NCI-H2107 treated with DMSO at 0.1 percent for 48 hours (cell line): ENCODE measurements at regions not wholly inside any gene's neighbourhood (a gene's known extent, or its start where the extent isn't known, plus 50 kb on each side); places are given as distances from the start of the nearest gene placed in this dataset.
"Not testable (repeated sequence)": the region's sequence is repeated elsewhere in the genome, so short reads cannot be mapped to it uniquely, and the experiment has no call there.

Experiments used
- DNase-seq: peaks from one replicate; lab custom pipeline; 2025; ENCODE audit not compliant: unreplicated experiment; lab: John Stamatoyannopoulos, UW

DNA sequence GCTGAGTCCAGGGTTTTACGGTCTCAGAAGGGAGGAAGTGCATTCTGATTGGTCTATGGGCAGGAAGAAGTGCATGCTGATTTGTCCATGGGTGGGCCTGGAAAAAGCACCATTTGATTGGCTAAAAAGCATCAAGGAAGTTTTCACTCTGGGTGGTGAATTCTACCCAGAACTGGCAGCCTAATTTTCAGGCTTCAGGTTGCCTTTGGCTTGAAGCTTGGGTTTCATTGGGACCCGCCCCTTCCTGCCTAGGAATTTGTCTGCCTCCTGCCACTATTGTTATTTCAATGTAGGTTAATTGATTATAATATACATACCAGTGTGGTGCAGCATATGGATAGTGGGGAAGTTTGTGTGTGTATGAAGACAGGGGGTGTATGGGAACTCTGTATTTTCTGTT, 1355.9 kb downstream of the SI start:
- DNase-seq = no peak

DNA sequence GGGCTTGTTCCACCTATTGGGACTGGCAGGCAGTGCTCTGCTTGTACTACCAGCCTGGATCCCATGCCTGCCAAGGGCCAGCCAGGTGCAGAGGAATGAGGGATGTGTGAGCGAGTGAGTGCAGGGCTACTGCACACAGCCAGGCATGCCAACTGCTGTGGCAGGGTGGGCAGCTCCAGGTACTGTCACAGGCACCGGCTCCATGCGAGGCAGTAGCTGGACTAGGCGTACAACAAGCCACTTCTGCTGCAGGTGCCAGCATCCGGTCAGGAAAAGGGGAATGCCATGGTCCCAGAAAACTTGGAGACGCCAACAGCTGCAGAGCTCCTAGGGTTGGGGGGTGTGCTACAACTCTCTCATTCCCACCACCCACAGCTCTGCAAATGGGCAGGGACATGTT, 1356.7 kb downstream of the SI start:
- DNase-seq = no peak

DNA sequence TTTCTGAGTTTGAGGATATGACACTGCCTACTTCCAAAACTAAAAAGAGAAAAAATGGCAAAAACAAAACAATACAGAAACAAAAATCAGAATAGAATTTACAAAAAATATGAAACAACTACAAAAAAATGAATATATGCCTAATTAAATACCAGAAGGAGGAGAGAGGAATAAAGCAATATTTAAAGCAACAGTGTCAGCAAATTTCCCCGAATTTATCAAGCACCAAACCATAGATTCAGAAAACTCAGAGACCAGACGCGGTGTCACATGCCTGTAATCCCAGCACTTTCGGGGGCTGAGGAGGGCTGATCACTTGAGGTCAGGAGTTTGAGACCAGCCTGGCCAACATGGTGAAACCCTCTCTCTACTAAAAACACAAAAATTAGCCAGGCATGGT, 1360.9 kb downstream of the SI start:
- DNase-seq = no peak

DNA sequence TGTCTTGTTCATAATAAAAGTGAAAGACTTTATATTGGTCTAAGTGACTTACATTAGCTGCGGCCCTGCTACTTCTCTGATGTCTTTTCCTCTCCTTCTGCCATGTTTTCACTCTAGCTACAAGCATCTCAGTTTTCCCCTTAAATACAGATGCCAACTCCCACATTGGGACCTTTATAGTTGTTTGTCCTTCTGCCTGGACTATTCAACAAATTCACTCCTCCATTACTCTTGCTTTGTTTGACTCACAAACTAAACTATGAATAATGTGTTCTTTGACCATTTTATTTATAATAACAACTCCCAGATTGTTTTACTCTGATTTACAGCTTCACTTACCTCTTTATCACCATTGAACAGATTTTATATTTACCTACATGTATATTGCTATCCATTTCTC, 1369.9 kb downstream of the SI start:
- no peak for DNase-seq

DNA sequence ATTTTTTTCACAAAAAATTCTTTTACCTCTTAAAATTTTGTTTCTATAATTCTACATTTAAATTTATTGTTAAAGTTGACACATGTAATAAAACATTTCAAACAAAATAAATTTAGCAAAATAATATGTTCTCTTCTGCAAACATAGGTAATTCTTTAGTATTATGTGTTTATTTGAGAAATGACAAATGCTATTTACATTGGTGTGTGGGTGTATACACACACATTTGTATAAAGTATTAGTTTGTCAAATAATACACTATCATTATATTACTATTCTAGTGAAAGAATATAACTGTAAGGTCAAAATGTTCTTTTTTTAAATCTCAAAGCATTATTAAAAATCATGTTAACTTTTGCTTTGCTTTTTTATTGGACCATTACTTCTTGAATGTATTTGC, 1370.6 kb downstream of the SI start:
- no peak for DNase-seq

DNA sequence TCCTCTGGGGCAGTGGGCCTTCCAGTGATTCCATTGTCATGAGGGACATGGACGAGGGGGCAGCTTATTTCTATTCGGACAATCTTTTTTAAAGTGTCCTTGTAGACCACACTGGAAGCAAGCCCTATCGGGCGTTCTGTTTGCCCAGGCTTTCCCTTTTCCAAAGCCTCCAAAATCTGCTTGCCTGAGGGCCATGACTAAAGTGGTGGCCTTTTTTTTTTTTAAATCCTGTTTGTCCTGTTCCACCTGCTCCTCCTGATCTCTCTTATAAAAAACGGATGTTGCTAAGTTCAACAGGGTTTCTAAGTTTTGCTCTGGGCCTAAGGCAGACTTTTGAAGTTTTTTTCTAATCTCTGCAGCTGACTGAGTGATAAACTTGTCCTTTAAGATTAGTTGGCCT, 1380.1 kb downstream of the SI start:
- not testable (repeated sequence) for DNase-seq

DNA sequence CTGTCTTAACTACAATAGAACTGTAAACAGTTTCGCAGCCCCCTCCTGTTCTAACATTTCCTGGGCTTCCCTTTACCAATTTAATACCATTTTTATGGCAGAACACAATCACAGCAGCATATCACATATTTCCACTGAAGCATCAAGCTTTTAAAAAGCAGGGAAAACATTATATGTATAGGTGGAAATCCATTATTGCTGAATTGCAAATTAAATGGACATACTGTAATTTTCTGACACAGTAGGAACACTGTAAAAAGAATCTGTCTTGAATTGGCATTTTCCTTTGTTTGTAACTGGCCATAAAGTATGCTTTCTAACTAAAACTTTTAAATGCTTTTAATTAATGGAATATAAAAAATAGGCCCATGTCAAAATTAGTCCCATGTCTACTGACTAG, 1385.8 kb downstream of the SI start:
- DNase-seq = no peak

DNA sequence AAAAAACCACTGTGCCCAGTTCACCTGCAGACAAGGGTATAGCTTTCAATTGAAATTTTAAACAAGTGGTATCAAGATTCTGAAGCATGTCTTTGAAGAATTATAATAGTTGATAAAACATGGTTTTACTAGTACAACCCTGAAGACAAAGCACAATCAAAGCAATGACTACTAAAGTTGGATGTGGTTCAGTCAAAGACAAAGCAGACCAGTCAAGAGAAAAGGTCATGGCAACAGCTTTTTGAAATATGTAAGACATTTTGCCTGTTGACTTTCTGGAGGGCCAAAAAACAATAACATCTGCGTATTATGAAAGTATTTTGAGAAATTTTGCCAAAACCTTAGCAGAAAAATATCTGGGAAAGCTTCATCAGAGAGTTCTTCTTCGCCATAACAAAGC, 1393.6 kb downstream of the SI start:
- no peak for DNase-seq

DNA sequence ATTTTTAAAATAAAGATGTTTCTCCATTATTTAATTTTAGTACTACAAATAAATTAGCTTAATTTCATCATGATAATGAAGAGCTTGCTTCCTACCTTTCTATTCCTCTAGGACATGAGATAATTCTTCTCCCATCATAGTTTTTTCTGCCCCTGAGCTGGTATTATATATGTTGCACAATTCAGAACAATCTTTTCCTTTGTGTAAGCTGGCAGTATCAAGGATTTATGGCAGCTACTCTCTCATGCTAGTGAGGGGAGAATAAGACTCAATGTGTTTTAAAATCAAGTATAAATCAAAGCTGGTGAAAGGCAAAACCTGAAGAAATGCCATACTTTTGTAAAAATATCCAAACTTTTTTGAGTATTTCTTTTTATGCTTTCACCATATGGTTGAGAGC, 1405.3 kb downstream of the SI start:
- DNase-seq = no peak

DNA sequence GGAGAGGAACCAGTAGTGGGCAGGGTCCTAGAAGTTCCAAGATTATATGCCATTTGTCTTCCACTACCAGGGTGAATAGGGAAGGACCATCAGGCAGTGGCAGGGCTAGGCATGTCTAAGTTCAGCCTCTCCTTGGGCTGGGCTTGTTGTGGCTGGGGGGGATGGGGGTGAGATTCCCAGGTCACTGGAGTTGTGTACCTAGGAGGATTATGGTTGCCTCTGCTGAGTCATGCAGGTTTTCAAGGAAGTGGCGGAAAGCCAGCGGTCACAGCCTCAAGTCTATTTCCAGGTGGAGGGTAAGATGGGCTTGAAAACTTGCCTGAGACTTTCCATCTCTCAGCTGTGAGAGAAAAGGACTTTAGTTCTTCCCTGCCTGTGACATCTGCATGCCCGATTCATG, 1407.1 kb downstream of the SI start:
- DNase-seq = no peak

DNA sequence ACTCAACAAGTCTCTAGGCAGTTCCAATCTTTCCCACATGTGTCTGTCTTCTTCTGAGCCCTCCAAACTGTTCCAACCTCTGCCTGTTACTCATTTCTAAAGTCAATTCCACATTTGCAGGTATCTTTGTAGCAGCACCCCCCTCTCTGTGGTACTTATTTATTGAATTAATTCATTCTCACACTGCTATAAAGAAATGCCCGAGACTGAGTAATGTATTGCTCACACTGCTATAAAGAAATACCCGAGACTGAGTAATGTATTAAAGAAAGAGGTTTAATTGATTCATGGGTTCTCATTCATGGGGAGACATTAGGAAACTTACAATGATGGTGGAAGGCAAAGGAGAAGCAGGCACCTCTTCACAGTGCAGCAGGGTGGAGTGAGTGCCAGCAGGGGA, 1413.8 kb downstream of the SI start:
- no peak for DNase-seq

DNA sequence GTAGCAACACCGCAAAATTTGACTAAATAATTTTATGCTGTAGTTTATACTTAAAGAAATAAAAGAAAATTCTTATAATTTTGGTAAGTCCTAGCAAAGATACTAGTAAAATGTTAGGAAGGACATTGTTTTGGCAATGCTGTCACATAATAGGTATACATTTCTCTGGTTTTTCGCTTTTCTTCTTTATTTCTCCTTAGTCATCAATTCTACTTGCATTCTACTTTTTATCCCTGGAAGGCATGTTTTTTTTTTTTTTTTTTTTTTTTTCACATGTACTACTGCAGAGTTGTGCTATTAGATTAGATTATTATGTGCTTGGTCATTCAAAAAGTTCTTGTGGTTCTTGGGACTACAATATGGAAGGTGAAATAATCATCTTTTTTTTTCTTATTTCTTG, 1421.2 kb downstream of the SI start:
- DNase-seq = no peak

DNA sequence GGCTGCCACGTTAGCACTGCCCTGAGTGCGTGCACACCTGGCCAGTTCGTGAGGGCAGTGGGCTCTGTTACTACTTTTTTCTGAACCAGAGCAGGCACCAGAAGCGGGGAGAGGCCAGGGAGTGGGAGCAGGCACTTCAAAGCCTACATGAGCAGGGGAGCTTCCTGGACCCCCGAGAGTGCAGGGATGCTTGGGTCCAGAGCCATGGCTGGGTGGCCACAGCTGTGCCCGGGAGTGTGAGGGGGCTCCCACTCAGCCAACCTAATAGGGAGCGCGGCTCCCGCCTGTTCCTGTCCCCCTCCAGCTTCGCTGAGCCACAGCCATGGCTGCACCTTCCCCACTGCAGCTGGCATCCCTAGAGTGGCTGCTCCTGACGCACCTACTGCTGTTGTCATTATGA, 1423.3 kb downstream of the SI start:
- DNase-seq = no peak

DNA sequence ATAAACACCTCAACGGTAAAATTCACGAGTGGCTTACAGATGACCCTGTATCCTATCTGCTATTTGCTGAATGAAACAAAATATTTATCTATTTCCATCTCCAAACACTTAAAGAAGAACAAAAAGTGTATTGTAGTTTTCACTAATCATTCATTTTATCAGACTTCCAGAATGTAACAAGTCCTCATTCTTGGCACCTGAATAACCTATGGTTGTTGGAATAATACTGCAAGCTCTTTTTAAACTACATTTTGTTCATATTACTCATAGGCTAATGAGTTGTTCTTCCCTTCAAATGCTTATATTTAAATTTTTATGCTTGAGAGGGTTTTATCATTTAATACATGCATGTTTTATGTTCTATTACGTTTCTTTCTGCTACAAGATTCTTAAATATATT, 1434.1 kb downstream of the SI start:
- DNase-seq = no peak

DNA sequence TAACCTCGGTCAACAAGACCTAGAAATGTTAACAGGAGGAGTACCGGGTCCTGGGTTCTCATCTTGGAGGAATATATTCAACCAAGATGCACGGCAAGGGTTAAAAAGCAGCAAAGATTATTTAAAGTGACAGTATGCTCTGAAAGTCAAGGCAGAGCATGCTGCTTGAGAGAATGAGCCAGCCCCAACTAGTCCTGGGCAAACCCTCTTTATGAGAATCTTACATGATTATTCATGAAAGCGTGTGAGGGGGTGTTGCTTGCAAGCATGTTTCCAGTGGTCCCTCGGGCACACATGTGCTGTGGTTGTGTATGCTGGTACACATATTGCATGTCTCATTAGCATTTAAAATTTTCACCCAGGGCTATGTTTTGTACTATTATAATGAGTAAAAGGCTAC, 1445.6 kb downstream of the SI start:
- DNase-seq = no peak

DNA sequence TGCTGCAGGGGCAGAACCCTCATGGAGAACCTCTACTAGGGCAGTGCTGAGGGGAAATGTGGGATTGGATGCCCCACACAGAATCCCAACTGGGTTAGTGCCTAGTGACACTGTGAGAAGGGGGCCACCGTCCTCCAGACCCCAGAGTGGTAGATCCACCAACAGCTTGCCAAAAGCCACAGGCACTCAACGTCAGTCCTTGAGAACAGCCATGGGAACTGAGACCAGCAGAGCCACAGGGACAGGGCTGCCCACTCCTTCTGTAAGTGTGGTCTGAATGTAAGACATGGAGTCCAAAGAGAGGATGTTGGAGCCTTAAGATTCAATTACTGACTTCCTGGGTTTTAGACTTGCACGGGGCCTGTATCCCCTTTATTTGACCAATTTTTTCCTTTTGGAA, 1451.5 kb downstream of the SI start:
- no peak for DNase-seq

DNA sequence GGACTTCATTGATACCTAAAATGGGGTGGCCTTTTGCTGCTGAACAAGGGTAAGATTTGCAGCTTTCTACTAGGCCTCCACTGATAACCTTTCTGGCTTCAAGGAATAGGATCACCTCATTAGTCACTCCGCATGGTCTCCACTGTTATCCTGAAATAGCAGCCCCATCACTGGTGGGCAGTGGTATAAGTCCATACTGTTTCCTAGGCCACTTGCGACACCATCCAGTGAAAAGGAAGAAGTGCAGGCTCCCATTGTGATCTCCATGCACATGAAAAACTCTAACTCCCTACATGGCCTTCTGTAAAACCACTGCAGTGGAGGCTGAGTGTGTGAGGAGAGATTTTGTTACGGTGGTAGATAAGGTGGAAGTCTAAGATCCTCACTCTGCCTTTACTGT, 1455.9 kb downstream of the SI start:
- no peak for DNase-seq

DNA sequence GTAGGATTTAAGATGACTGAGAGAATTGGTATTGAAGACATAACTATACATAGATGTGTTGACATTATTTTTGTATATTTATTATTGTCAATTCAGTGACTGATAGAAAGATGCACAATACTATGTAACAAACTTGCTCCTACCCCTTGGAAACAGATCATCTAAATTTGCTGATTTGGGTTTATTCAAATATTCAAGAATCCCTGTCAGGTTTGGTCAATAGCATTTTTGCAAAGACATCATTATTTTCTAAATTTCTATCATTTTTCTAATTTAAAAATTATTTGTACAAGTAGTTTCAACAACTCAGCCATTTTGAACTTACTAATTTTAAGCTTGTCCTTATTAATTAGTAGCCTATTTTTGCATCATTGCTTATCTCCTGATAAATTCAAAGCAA, 1463.4 kb downstream of the SI start:
- DNase-seq = no peak

DNA sequence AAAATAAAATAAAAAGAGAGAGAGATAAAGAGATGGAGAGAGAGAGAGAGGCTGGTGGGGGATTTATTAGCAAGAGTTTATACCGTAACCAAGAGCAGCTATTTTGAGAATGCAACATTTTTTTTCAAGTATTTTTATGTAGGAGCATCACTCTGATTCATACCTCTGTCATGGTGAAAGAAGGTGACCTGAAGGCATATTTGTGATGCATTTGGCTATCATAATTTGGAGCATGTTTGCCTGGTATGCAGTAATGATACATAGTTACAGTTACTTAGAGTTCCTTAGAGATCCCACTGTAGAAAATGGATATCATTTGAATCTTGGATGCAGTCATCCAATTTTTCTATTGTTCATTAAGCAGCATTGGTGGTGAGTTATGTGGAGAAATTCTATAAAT, 1472.4 kb downstream of the SI start:
- no peak for DNase-seq

DNA sequence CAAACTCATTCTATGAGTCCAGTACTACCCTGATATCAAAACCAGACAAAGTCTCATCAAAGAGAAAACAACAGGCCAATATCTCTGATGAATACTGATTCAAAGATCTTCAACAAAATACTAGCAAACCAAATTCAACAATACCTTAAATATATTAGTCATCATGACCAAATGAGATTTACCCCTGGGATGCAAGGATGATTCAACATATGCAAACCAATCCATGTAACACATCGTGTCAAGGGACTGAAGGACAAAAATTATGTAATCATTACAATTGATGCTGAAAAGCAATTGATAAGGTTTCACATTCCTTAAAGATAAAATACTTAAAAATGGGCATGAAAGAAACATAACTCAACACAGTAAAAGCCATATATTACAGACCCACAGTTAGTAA, 1476.9 kb downstream of the SI start:
- no peak for DNase-seq

DNA sequence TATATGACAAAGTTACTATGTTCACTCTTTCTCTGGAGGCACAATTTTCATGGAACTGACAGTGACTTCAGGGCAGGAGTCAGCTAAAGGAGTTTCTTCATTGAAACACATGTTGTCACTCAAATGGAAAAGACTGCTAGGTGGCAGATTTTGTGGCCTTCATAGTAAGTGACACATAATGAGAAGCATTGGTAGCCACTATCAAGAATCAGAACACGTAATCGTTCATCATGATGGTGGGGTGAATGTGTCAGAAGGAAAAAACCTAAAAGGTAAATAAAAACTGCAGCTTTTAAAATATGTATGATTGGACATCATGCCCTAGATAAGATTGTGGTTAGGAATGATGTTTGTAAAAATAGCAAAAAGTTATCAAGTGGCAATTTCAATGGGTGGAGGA, 1491.0 kb downstream of the SI start:
- DNase-seq = no peak

DNA sequence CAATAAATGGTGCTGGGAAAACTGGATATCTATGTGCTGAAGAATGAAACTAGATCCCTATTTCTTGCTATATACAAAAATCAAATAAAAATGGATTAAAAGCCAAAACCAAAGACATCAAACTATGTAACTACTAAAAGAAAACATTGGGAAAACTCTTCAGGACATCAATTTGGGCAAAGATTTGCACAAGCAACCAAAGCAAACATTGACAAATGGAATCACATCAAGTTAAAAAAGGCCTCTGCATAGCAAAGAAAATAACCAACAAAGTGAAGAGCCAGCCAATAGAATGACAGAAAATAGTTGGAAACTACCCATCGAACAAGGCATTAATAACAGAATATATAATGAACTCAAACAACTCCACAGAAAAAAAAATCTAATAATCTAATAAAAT, 1495.3 kb downstream of the SI start:
- DNase-seq = no peak

DNA sequence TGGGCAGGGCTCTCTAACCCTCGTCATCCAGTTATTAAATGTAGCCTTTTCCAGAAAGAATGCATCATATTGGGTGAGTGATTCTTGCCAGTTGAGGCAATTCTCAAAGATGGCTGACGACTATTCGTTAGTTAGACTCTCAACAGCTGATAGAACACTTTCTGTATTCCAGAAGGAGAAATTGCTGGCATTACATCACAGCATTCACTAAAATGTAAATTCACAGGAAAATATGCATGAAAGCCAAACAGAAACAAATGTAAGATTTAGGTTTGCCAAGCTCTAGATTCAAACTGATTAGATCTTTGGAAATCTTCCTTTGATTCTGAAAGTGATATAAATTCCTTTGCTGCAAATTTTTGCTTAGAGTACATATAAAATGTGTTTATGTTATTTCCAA, 1501.0 kb downstream of the SI start:
- no peak for DNase-seq

DNA sequence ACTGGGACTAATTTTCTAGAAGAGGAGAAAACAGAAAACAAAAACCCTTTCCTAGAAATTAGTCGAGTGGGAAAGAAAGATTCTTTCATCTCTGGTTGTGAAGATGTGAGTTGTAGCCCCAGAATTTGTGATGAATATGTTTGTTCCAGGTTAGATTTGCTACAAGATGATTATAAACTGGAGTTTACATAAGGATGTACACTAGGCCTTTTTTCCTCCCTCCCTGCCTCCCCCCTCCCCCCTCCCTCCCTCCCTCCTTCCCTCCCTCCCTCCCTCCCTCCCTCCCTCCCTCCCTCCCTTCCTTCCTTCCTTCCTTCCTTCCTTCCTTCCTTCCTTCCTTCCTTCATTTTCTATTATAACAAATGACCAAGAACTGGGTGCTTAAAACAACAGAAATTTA, 1502.0 kb downstream of the SI start:
- no peak for DNase-seq
